ENCODE measurements at regions not wholly inside any gene's neighbourhood (a gene's known extent, or its start where the extent isn't known, plus 50 kb on each side); places are given as distances from the start of the nearest gene placed in this dataset.

DNA sequence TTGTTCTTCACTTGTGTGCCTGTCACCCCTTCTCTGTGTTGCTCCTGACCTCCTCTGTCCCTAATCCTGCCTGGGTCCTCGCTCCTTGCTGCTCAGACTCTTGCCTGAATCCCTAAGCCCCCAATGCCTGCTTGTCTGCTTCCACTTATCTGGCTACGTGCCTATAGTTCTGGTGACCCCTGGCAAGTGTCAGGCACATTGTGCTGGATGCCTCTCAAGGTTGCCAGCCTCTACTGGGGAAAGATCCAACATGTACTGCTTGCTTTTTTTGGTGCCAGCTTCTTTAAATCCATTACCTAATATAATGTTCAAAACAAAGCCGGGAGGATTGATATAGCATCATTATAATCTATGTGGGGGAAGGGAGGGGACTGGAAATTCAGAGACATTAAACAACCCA lies 448.0 kb upstream of the CCDC196 start:
- H3K27ac ChIP-seq = peak overlapping the region in 2 of 4 donors; percentile 26 to 49
- H3K9me3 ChIP-seq = no peaks in the 10 kb centered on the region
- no peak for ATAC-seq
- 51 to 69% methylated on average over 3 of the region's 3 CpGs for WGBS, 2 donors (ENCODE audit: low coverage in 1 of 2)
- TF ChIP-seq POLR2AphosphoS5 (IDR thresholded peaks at IDR 0.05) = no peak
- TF ChIP-seq POLR2A (IDR thresholded peaks at IDR 0.05) = no peak
- no peak for TF ChIP-seq EP300 (IDR thresholded peaks at IDR 0.05)
- TF ChIP-seq, protein P1, sequence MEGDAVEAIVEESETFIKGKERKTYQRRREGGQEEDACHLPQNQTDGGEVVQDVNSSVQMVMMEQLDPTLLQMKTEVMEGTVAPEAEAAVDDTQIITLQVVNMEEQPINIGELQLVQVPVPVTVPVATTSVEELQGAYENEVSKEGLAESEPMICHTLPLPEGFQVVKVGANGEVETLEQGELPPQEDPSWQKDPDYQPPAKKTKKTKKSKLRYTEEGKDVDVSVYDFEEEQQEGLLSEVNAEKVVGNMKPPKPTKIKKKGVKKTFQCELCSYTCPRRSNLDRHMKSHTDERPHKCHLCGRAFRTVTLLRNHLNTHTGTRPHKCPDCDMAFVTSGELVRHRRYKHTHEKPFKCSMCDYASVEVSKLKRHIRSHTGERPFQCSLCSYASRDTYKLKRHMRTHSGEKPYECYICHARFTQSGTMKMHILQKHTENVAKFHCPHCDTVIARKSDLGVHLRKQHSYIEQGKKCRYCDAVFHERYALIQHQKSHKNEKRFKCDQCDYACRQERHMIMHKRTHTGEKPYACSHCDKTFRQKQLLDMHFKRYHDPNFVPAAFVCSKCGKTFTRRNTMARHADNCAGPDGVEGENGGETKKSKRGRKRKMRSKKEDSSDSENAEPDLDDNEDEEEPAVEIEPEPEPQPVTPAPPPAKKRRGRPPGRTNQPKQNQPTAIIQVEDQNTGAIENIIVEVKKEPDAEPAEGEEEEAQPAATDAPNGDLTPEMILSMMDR (IDR thresholded peaks at IDR 0.05) = no peak
- H3K4me3 ChIP-seq = no peak overlapping the region
- no peaks in the 10 kb centered on the region for H3K36me3 ChIP-seq
- H3K4me1 ChIP-seq = no peaks in the 10 kb centered on the region
- H3K27me3 ChIP-seq = no peaks in the 10 kb centered on the region

DNA sequence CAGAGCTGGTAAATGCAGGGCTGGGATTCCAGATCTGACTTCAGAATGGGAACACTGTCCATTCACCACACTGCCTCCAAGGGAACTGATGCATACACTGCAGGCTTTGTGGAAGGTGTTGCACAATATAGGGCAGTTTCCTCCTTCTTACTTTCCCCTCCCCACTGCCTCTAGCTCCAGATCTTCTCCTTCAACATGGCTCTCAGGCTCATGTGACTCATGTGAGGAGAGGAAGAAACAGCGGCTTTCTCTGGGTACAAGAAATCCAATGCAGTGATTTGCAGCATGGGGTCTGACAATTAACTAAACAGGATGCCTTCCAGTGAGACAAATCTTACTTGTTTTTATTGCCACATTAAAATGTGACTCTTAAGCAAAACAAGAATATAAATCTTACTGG lies 447.6 kb upstream of the CCDC196 start:
- Histone ChIP-seq H3K9me3 (no peaks in the 10 kb centered on the region), H3K27ac (no peak overlapping the region), H3K4me3 (no peak overlapping the region), H3K36me3 (no peaks in the 10 kb centered on the region), H3K27me3 (no peaks in the 10 kb centered on the region), H3K4me1 (no peaks in the 10 kb centered on the region)
- peak; percentile 51 for ATAC-seq
- 71 to 80% methylated on average over 1 of the region's 1 CpG for WGBS, 2 donors (ENCODE audit: low coverage in 1 of 2)
- no peak for TF ChIP-seq EP300 (IDR thresholded peaks at IDR 0.05)
- no peak for TF ChIP-seq POLR2A (IDR thresholded peaks at IDR 0.05)

DNA sequence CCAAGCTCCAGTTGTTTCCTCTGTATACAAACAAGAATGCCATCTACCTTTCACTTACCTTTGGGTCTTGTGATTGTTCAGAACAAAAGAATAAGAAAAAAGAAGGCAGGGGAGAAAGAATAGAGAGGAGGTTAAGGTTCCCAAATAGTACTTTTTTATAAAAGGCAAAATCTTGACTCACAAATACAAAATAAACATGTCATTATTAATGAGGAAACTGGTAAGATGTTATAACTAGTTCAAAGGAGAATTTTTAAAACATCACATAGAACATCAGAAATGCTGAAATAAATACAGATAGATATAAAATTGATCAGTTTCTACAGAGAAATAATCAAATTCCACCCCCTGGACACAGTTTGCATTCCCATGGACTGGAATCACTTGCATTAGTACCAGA lies 446.7 kb upstream of the CCDC196 start:
- Histone ChIP-seq H3K27ac (no peak overlapping the region), H3K27me3 (no peaks in the 10 kb centered on the region), H3K4me1 (no peaks in the 10 kb centered on the region), H3K36me3 (no peaks in the 10 kb centered on the region), H3K9me3 (no peaks in the 10 kb centered on the region), H3K4me3 (no peak overlapping the region)
- no peak for ATAC-seq
- no peak for TF ChIP-seq POLR2A (IDR thresholded peaks at IDR 0.05)
- TF ChIP-seq EP300 (IDR thresholded peaks at IDR 0.05) = no peak
- TF ChIP-seq POLR2AphosphoS5 (IDR thresholded peaks at IDR 0.05) = no peak
- TF ChIP-seq, protein P1 (IDR thresholded peaks at IDR 0.05) = no peak

DNA sequence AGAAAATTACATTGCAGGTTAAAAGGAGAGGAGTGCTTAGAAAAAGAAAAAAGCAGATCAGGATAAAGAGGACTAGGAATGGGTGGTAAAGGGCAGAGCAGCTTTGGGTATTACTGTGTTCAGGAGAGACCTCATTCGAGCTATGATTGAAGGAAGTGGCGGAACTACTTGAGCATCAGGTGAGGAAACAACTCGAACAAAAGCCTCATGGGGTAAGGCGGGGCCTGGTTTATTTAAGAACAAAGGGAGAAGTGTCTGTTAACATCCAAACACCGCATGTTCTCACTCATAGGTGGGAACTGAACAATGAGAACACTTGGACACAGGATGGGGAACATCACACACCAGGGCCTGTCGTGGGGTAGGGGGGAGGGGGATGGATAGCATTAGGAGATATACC lies 444.6 kb upstream of the CCDC196 start:
- Histone ChIP-seq H3K36me3 (no peaks in the 10 kb centered on the region), H3K4me3 (no peak overlapping the region), H3K27ac (no peak overlapping the region), H3K27me3 (no peaks in the 10 kb centered on the region), H3K9me3 (no peaks in the 10 kb centered on the region), H3K4me1 (no peaks in the 10 kb centered on the region)
- TF ChIP-seq POLR2AphosphoS5 (IDR thresholded peaks at IDR 0.05) = no peak
- TF ChIP-seq, protein P1 (IDR thresholded peaks at IDR 0.05) = no peak
- no peak for TF ChIP-seq EP300 (IDR thresholded peaks at IDR 0.05)
- no peak for TF ChIP-seq POLR2A (IDR thresholded peaks at IDR 0.05)
- 88 to 89% methylated on average over 5 to 6 of the region's 6 CpGs for WGBS, 2 donors (ENCODE audit: low coverage in 1 of 2)
- ATAC-seq = no peak

DNA sequence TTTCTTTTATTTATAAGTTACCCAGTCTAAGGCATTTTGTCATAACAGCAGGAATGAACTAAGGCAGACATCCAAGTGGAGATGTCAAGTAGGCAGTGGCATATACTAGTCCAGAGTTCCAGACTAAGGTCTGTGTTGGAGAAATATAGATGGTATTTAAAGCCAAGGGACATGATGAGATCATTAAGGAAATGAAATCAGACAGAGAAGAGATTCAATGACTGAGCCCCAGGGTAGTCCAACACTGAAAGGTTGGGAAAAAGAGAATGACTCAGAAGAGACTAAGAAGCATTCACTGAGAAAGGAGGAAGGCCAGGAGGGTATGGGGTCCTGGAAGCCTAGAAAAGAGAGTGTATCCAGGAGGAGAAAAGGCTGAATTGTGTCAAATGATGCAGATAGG lies 442.2 kb upstream of the CCDC196 start:
- H3K36me3 ChIP-seq = no peaks in the 10 kb centered on the region
- H3K4me1 ChIP-seq = no peaks in the 10 kb centered on the region
- no peak overlapping the region for H3K27ac ChIP-seq
- no peak for ATAC-seq
- H3K27me3 ChIP-seq = no peaks in the 10 kb centered on the region
- no peak overlapping the region for H3K4me3 ChIP-seq
- no peaks in the 10 kb centered on the region for H3K9me3 ChIP-seq
- TF ChIP-seq EP300 (IDR thresholded peaks at IDR 0.05) (no peak), POLR2AphosphoS5 (IDR thresholded peaks at IDR 0.05) (no peak), POLR2A (IDR thresholded peaks at IDR 0.05) (no peak)
- TF ChIP-seq, protein P1 (IDR thresholded peaks at IDR 0.05) = no peak

DNA sequence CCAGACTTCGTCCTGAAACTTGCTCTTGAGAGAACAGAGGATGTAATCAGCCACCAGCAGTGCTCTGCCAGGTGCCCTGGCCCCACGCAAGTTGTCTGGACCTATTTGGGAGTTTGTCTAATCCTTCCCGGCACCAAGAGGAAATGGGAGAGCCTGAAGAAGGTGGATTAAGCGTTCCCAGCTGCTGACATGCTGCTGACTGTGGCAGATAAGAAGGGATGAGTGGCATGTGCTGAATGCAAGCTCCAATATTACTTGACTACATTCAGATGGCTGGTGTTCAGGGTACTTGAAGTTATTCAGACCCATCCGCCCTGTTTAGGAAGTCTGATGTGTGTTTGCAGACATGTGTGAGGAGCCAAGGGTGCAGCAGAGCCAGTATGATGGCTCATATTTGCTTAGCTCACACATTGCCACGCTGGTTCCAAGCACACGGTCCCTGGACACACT lies 440.6 kb upstream of the CCDC196 start:
- Histone ChIP-seq H3K4me3 (no peak overlapping the region), H3K36me3 (no peaks in the 10 kb centered on the region), H3K27me3 (no peaks in the 10 kb centered on the region), H3K4me1 (no peaks in the 10 kb centered on the region), H3K9me3 (no peaks in the 10 kb centered on the region), H3K27ac (no peak overlapping the region)
- TF ChIP-seq, protein P1 (IDR thresholded peaks at IDR 0.05) = no peak
- TF ChIP-seq POLR2AphosphoS5 (IDR thresholded peaks at IDR 0.05) (no peak), EP300 (IDR thresholded peaks at IDR 0.05) (no peak)
- no peak for ATAC-seq
- WGBS, 2 donors (ENCODE audit: low coverage in 1 of 2) = 38 to 58% methylated on average over 3 to 4 of the region's 7 CpGs
